ENCODE measurements at regions not wholly inside any gene's neighbourhood (a gene's known extent, or its start where the extent isn't known, plus 50 kb on each side); places are given as distances from the start of the nearest gene placed in this dataset.

GRCh38 chr6:139638179-139638941 is 263.9 kb upstream of the CITED2 start:
- no peak for DNase-seq (ENCODE audit: low read depth)

DNA sequence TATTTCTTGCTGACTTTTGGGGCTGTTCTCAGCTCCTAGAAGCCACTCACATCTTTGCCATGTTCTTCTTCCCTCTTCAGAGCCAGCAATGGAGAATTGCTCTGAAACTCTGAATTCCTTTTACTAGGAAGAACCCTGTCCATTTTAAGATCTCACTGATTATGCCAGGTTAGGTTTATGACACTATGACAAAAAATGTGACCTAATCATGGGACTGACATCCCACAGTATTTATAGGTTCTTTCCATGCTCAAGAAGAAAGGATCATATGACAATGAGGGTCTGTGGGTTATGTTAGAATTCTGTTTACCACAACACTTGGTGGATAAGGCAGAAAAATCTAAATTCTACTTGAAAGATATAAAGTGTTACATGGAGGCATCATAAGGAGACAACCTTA is 263.3 kb upstream of the CITED2 start:
- no peak for DNase-seq (ENCODE audit: low read depth)

GRCh38 chr6:139636391-139636790 is 261.9 kb upstream of the CITED2 start:
- DNase-seq (ENCODE audit: low read depth), result no peak

- DNase-seq (ENCODE audit: low read depth), result no peak
These were observed 261.1 kb upstream of the CITED2 start for GRCh38 chr6:139635401-139636130.

GRCh38 chr6:139632840-139633239 is 258.4 kb upstream of the CITED2 start:
- no peak for DNase-seq (ENCODE audit: low read depth)

DNA sequence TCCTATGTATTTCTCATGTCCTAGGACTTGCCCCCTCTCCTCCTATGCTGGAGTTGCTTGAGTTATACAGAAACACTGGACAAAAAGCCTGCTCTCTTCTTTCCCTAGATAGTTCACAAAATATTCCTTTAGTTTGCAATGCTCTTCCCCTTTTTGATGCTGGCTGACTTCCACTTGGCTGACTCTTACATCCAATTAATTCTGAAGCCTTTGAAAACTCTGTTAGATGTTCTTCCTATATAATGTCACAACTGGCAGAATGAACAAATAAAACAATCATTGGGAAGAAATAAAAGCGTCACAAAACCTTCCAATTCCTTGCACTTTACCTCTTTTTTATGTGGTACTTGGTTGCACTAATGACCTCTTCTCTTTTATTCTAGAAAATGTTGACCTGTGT is 253.8 kb upstream of the CITED2 start:
- no peak for DNase-seq (ENCODE audit: low read depth)

DNA sequence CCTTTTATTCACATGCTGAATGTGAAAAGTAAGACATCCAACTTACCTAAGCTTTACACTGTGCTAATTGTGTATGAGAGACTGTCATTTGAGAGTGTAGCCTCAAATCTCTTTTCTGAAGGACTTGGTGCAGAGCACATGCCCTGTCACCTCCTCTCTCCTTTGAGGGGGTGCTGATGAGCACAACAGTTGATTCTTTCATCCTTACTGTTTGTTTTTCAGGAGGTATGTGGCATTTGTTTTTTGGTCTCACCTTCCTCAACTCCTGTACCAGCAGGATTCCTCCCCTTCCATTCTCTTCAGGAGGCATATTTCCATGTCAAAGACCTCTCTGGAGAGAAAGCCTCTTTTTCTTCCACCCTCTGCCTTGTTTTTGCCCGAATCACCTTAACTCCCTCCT is 252.6 kb upstream of the CITED2 start:
- DNase-seq (ENCODE audit: low read depth), result no peak

DNA sequence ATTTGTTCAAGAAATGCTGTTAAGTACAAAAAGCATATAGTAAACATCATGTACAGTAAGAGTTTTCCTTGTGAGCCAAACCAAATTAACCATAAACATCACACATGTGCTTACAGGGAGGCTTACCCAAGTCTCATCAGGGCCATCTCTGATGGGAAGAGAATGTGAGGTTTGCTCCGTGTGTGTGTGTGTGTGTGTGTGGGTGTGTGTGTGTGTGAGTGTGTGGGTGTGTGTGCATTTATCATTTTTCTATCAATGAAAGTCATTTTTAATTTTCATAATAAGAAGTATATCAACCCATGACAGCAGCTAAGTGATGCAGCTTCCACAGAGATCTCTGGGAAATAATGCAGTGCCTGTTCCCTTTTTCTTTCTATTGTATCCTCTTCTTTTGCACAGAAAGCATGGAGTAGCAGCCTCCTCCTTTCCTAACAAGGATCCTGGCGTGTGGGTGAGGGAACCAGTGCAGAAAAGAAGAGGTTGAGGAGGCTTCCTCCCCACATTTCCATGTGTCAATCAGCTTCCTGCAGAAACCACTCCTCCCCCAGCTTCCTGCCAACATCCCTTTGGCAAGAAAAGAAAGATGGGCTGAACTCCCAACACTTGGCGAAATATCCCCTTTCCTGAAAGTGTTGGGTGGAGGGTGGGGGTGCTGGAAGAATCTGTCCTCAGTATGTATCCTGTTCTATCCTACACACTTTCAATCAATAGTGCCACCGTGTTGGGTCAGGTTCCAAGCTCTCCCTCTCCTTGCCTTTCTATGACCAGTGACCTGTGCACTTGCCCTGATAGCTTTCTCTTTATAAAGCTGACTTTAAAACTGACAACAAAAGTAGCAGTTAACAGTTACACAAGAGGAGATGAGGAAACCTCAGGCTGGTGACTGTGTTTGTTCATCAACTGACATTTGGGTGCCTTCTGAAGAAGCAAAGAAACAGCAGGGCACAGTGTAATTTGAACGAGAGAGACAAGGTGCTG is 251.8 kb upstream of the CITED2 start:
- no peak for DNase-seq (ENCODE audit: low read depth)

GRCh38 chr6:139625081-139625939 is 250.9 kb upstream of the CITED2 start:
- DNase-seq (ENCODE audit: low read depth), result no peak

GRCh38 chr6:139623372-139623771 is 248.9 kb upstream of the CITED2 start:
- no peak for DNase-seq (ENCODE audit: low read depth)

DNA sequence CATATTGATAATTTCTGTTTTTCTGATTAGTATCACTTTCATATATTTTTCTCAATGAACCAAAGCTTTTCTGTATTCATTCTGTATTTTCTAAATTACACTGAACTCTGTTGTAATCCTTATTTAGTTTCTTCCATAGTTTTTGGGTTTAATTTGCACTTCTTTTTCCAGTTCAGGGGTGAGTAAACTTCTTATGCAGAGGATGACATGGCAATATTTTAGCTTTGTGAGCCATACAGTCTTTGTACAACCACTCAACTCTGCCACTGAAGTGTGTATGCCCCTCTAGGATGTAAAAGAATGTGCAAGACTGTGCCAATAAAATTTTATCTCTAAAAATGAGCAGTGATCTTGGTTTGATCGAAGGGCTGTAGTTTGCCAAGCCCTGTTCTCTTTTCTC is 239.0 kb upstream of the CITED2 start:
- DNase-seq (ENCODE audit: low read depth), result no peak

DNA sequence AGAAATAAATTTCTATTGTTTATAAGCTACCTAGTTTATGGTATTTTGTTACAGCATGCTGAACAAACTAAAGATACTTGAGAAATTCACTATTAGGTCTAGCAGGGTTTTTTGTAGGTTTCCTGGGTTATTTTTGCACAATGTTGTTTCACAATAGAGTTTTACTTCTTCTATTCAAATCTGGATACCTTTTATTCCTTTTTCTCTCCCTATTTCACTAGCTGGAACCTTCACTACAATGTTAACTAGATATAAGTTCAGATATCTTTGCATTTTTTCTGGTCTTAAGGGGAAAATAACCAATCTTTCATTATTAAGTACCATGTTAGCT is 237.7 kb upstream of the CITED2 start:
- DNase-seq (ENCODE audit: low read depth), result no peak

GRCh38 chr6:139611327-139612134 is 237.1 kb upstream of the CITED2 start:
- DNase-seq (ENCODE audit: low read depth), result no peak

DNA sequence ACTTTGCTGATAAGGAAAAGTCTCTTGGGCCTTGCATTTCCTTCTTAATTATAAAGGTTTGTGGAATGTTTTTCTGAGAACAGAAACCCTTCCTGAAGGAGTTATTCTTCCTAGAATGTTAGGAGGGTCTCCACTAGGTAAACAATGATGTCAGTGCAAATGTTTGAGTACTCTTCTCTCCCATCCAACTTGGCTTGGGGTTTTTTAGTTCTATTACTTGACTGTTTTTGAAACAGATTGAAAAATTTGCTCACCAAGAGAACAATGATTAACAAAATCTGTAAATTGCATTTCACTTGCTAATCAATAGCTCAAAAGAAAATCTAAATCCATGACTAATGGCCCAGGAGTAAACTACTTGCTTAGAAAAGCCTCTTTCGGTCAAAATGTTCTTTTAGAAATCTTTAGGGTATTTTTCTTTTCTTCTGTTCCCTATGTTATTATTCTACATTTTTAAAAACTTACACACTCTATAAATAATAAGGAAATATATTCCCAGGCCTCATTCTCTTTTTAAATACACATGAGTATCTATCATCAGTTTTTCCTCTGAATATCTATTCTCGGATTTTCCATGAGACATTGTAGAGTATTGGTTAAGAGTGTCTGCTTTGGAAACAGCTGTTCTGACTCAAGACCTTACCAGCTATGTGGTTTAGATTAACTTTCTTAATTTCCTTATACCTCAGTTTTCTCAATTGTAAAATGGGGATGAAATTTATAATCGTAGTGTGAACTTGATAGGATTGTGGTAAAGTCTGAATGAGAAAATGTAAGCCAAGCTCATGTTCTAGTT is 234.2 kb upstream of the CITED2 start:
- DNase-seq (ENCODE audit: low read depth), result no peak

DNA sequence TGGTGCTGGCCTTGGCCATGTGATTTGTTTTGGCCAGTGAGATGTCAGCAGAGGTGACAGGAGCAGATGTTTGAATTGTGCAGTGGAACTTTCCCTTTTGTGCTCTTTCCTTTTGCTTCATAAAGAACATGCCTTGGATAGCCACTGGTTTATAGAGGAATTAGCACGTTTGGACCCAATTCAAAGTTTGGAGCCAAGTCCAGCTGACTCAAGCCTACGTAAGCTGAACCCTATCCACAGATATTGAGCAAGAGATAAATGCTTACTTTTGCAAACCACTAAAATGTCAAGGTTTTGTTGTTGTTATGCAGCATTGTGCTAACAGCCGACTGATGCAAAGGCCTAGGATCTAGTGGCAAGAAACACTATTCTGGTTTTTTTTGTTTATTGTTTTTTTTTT is 230.9 kb upstream of the CITED2 start:
- no peak for DNase-seq (ENCODE audit: low read depth)

GRCh38 chr6:139603581-139603980 is 229.1 kb upstream of the CITED2 start:
- DNase-seq (ENCODE audit: low read depth), result no peak

GRCh38 chr6:139602577-139602976 is 228.1 kb upstream of the CITED2 start:
- no peak for DNase-seq (ENCODE audit: low read depth)

DNA sequence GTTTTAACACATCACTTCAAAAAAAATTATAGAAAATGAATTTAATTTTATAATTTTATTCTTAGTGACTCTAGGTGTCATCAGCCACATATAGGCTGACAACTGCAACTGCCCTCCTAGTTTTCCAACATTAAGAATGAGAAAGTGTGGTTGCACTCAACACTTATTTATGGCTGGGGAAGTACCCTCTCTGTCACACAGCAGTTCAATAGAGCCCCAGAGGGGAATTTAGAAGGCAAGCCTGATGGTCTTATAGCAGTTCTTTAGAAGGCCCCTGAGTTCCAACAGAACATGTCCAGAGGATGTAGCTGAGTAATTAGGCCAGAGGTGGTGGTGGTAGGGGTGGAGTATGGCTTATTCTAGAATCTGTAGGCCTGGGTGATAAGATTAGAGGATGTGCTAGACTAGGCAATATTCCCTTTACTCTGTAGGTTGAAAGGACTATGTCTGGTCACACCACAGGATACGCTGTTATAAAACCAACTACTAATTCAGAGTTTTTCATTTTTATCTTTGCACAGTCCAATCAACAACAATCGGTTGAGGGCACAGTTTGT is 226.5 kb upstream of the CITED2 start:
- no peak for DNase-seq (ENCODE audit: low read depth)

- DNase-seq (ENCODE audit: low read depth), result no peak
These were observed 225.9 kb upstream of the CITED2 start for GRCh38 chr6:139600343-139600742.
